ENCODE measurements at regions not wholly inside any gene's neighbourhood (a gene's known extent, or its start where the extent isn't known, plus 50 kb on each side); places are given as distances from the start of the nearest gene placed in this dataset.

DNA sequence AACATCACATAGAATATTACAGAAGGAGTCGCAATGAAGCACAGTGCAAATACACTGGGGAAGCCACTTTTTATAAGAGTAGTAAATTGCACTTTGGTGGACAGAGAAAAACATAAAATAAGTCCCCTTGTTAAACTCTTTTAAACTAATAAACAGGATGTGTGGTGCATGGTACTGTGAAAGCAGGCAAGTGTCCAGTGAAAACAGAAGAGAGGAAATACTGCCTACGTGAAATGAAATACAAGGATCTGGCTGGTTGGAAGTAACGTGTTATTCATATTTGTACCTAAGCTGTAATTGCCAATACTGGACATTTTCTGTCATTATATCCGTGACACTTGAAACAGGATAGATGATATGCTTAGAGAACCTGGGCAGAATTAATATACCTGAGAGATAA, 191.9 kb upstream of the SLC27A6 start:
- Histone ChIP-seq H3K27ac (ENCODE audit: low read depth in 1 of 2, low read length in 2 of 2) (no peak overlapping the region), H3K36me3 (replicated peaks in 1 of 2; ENCODE audit: control insufficient read depth in 1 of 2, insufficient read depth in 2 of 2, low read length in 2 of 2) (no peaks in the 10 kb centered on the region), H3K4me2 (replicated peaks; ENCODE audit: extremely low read depth, low read length, poor library complexity, severe bottlenecking) (no peak overlapping the region), H3K27me3 (ENCODE audit: control insufficient read depth in 2 of 2, insufficient read depth in 2 of 2, low read length in 2 of 2) (no peaks in the 10 kb centered on the region), H4K20me1 (ENCODE audit: insufficient read depth, low read length) (no peaks in the 10 kb centered on the region), H3K9ac (ENCODE audit: insufficient read depth, low read length, poor library complexity, severe bottlenecking) (no peak overlapping the region), H3K9me3 (replicated peaks in 1 of 2; ENCODE audit: control insufficient read depth in 1 of 2, insufficient read depth in 1 of 2, low read length in 2 of 2) (no peaks in the 10 kb centered on the region), H3K79me2 (ENCODE audit: insufficient read depth, low read length) (no peaks in the 10 kb centered on the region), H2AFZ (ENCODE audit: insufficient read depth, low read depth, low read length, poor library complexity, severe bottlenecking) (no peak overlapping the region), H3K4me1 (ENCODE audit: control insufficient read depth in 1 of 2, insufficient read depth in 2 of 2, low read length in 2 of 2) (no peaks in the 10 kb centered on the region), H3K4me3 (replicated peaks in 1 of 3; ENCODE audit: low read depth in 2 of 3, low read length in 3 of 3) (no peak overlapping the region)
- no peaks in the 10 kb centered on the region for H3K27me3 Mint-ChIP-seq (ENCODE audit: low read depth in 3 of 3)
- DNase-seq, result no peak
- H3K4me1 Mint-ChIP-seq, result no peaks in the 10 kb centered on the region
- peaks cover 0 to 7% (median 0%) of the 10 kb centered on the region in 7 donors for H3K9me3 Mint-ChIP-seq
- TF ChIP-seq, protein P1, sequence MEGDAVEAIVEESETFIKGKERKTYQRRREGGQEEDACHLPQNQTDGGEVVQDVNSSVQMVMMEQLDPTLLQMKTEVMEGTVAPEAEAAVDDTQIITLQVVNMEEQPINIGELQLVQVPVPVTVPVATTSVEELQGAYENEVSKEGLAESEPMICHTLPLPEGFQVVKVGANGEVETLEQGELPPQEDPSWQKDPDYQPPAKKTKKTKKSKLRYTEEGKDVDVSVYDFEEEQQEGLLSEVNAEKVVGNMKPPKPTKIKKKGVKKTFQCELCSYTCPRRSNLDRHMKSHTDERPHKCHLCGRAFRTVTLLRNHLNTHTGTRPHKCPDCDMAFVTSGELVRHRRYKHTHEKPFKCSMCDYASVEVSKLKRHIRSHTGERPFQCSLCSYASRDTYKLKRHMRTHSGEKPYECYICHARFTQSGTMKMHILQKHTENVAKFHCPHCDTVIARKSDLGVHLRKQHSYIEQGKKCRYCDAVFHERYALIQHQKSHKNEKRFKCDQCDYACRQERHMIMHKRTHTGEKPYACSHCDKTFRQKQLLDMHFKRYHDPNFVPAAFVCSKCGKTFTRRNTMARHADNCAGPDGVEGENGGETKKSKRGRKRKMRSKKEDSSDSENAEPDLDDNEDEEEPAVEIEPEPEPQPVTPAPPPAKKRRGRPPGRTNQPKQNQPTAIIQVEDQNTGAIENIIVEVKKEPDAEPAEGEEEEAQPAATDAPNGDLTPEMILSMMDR (IDR thresholded peaks at IDR 0.05), result no peak
- intact Hi-C loops (cut with micrococcal nuclease), result no loop called here
- 73% methylated on average over 2 of the region's 4 CpGs for WGBS (ENCODE audit: insufficient coverage)
- no peak overlapping the region for H3K4me3 Mint-ChIP-seq
- H3K36me3 Mint-ChIP-seq, result no peaks in the 10 kb centered on the region
- no peak overlapping the region for H3K27ac Mint-ChIP-seq

DNA sequence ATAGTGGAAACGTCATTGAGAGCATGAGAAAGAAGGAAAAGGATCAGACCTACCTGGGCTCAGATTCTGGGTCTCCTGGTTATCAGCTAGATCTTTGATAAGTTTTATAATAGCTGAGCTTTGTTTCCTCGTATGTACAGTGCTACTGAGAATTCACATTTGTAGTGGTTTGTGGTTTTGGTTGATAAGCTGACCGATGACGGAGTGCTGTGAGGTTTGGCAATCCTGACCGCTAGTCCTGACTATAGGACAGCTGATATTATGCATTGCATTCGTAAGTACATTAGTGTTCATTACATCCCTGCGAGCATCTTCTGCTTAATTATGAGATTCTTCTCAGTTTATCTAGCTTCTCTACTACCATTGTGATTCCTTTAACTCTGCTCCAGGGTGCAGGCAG, 190.7 kb upstream of the SLC27A6 start:
- Mint-ChIP-seq H3K9me3 (peaks cover 0 to 2% (median 0%) of the 10 kb centered on the region in 7 donors), H3K4me1 (no peaks in the 10 kb centered on the region), H3K27ac (no peak overlapping the region), H3K4me3 (no peak overlapping the region), H3K36me3 (no peaks in the 10 kb centered on the region), H3K27me3 (ENCODE audit: low read depth in 3 of 3) (no peaks in the 10 kb centered on the region)
- no peaks in the 10 kb centered on the region for H4K20me1 ChIP-seq (ENCODE audit: insufficient read depth, low read length)
- no peak overlapping the region for H3K27ac ChIP-seq (ENCODE audit: low read depth in 1 of 2, low read length in 2 of 2)
- no peak for DNase-seq
- no peaks in the 10 kb centered on the region for H3K36me3 ChIP-seq (replicated peaks in 1 of 2; ENCODE audit: control insufficient read depth in 1 of 2, insufficient read depth in 2 of 2, low read length in 2 of 2)
- no peak overlapping the region for H2AFZ ChIP-seq (ENCODE audit: insufficient read depth, low read depth, low read length, poor library complexity, severe bottlenecking)
- no peaks in the 10 kb centered on the region for H3K27me3 ChIP-seq (ENCODE audit: control insufficient read depth in 2 of 2, insufficient read depth in 2 of 2, low read length in 2 of 2)
- no peak overlapping the region for H3K9ac ChIP-seq (ENCODE audit: insufficient read depth, low read length, poor library complexity, severe bottlenecking)
- WGBS (ENCODE audit: insufficient coverage), result 17% methylated on average over 7 of the region's 7 CpGs
- TF ChIP-seq, protein P1 (IDR thresholded peaks at IDR 0.05), result no peak
- no peaks in the 10 kb centered on the region for H3K9me3 ChIP-seq (replicated peaks in 1 of 2; ENCODE audit: control insufficient read depth in 1 of 2, insufficient read depth in 1 of 2, low read length in 2 of 2)
- no peak overlapping the region for H3K4me3 ChIP-seq (replicated peaks in 1 of 3; ENCODE audit: low read depth in 2 of 3, low read length in 3 of 3)
- no peaks in the 10 kb centered on the region for H3K79me2 ChIP-seq (ENCODE audit: insufficient read depth, low read length)
- no peaks in the 10 kb centered on the region for H3K4me1 ChIP-seq (ENCODE audit: control insufficient read depth in 1 of 2, insufficient read depth in 2 of 2, low read length in 2 of 2)
- no peak overlapping the region for H3K4me2 ChIP-seq (replicated peaks; ENCODE audit: extremely low read depth, low read length, poor library complexity, severe bottlenecking)
- intact Hi-C loops (cut with micrococcal nuclease), result no loop called here
